ENCODE measurements at regions not wholly inside any gene's neighbourhood (a gene's known extent, or its start where the extent isn't known, plus 50 kb on each side); places are given as distances from the start of the nearest gene placed in this dataset.

- Histone ChIP-seq H2AFZ (ENCODE audit: low read depth, low read length) (no peak overlapping the region), H3K27ac (ENCODE audit: low read length) (no peak overlapping the region), H3K27me3 (ENCODE audit: insufficient read depth, low read depth, low read length) (no peaks in the 10 kb centered on the region), H3K4me3 (ENCODE audit: low read length) (no peak overlapping the region), H3K36me3 (ENCODE audit: insufficient read depth, low read length) (no peaks in the 10 kb centered on the region), H3F3A (ENCODE audit: insufficient read depth, low read length, poor library complexity, severe bottlenecking) (no peaks in the 10 kb centered on the region), H3K9me2 (ENCODE audit: insufficient read depth, low read length) (no peaks in the 10 kb centered on the region), H3K9me3 (ENCODE audit: low read length) (no peaks in the 10 kb centered on the region), H3K4me2 (ENCODE audit: low read length) (no peak overlapping the region), H4K20me1 (ENCODE audit: insufficient read depth) (no peaks in the 10 kb centered on the region), H3K9ac (ENCODE audit: low read length) (no peak overlapping the region), H3K79me2 (replicated peaks; ENCODE audit: insufficient read depth, low read length) (no peaks in the 10 kb centered on the region)
- TF ChIP-seq SMC3 (conservative IDR thresholded peaks at IDR 0.05; ENCODE audit: poor library complexity) (no peak), EZH2 (IDR thresholded peaks at IDR 0.05; ENCODE audit: borderline replicate concordance, insufficient read depth, low read length, poor library complexity, severe bottlenecking) (no peak), POLR2AphosphoS5 (IDR thresholded peaks at IDR 0.05) (no peak), EP300 (conservative IDR thresholded peaks at IDR 0.05; ENCODE audit: poor library complexity, severe bottlenecking) (no peak), MXI1 (conservative IDR thresholded peaks at IDR 0.05; ENCODE audit: poor library complexity, severe bottlenecking) (no peak), TAF1 (IDR thresholded peaks at IDR 0.05; ENCODE audit: low read depth) (no peak), RAD21 (conservative IDR thresholded peaks at IDR 0.05) (no peak)
- TF ChIP-seq, protein P1, sequence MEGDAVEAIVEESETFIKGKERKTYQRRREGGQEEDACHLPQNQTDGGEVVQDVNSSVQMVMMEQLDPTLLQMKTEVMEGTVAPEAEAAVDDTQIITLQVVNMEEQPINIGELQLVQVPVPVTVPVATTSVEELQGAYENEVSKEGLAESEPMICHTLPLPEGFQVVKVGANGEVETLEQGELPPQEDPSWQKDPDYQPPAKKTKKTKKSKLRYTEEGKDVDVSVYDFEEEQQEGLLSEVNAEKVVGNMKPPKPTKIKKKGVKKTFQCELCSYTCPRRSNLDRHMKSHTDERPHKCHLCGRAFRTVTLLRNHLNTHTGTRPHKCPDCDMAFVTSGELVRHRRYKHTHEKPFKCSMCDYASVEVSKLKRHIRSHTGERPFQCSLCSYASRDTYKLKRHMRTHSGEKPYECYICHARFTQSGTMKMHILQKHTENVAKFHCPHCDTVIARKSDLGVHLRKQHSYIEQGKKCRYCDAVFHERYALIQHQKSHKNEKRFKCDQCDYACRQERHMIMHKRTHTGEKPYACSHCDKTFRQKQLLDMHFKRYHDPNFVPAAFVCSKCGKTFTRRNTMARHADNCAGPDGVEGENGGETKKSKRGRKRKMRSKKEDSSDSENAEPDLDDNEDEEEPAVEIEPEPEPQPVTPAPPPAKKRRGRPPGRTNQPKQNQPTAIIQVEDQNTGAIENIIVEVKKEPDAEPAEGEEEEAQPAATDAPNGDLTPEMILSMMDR (IDR thresholded peaks at IDR 0.05; ENCODE audit: poor library complexity, severe bottlenecking): no peak
- TF ChIP-seq, protein P2, sequence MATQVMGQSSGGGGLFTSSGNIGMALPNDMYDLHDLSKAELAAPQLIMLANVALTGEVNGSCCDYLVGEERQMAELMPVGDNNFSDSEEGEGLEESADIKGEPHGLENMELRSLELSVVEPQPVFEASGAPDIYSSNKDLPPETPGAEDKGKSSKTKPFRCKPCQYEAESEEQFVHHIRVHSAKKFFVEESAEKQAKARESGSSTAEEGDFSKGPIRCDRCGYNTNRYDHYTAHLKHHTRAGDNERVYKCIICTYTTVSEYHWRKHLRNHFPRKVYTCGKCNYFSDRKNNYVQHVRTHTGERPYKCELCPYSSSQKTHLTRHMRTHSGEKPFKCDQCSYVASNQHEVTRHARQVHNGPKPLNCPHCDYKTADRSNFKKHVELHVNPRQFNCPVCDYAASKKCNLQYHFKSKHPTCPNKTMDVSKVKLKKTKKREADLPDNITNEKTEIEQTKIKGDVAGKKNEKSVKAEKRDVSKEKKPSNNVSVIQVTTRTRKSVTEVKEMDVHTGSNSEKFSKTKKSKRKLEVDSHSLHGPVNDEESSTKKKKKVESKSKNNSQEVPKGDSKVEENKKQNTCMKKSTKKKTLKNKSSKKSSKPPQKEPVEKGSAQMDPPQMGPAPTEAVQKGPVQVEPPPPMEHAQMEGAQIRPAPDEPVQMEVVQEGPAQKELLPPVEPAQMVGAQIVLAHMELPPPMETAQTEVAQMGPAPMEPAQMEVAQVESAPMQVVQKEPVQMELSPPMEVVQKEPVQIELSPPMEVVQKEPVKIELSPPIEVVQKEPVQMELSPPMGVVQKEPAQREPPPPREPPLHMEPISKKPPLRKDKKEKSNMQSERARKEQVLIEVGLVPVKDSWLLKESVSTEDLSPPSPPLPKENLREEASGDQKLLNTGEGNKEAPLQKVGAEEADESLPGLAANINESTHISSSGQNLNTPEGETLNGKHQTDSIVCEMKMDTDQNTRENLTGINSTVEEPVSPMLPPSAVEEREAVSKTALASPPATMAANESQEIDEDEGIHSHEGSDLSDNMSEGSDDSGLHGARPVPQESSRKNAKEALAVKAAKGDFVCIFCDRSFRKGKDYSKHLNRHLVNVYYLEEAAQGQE (IDR thresholded peaks at IDR 0.05; ENCODE audit: borderline replicate concordance): no peak
These were observed 211.0 kb downstream of the PTPRU start for GRCh38 chr1:29447368-29447767.

DNA sequence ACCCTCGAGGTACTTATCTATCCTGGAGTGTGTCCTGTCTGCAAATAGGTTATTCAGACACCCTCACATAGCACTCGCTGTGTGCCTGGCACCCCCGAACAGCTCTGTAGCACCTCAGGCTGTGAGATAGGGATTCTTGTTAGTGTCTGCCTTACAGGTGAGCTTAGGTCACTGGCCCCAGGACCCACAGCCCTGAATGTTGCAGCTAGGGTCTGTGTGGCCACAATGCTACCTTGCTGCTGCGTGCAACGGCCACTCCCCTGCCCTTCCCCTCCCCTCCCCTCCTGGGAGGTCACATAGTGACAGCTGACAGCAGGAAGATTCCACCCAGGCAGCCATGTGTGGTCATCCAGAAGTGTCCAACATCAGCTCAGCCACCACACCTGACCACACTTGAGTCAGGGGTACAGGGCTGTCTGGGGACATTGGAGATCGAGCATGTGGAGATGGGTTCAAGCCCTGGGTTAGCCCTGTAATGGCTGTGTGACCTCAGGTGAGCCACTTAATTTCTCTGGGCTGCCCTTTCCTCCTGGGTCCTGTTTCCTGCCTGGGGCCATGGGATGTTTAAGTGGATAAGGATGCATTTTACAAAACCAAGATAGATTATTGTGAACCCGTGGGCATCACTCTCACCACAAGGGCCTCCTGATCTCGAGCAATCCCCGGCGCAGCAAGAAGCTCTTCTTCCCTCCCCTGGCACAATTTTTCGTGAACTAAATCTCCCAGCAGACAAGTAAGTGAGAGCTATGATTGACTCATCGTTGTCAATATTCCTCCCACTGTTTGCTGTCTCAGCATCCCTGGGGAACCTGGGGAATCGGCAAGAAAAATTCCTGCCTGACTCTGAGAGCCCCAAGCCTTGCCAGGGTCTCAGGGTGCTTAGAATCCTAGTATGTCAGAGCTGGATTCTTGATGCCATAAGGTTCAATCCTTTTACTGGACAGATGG is 208.7 kb downstream of the PTPRU start:
- Histone ChIP-seq H3K9me3 (ENCODE audit: low read length) (no peaks in the 10 kb centered on the region), H2AFZ (ENCODE audit: low read depth, low read length) (no peak overlapping the region), H3K27ac (ENCODE audit: low read length) (no peak overlapping the region), H3K4me3 (ENCODE audit: low read length) (no peak overlapping the region), H3K36me3 (ENCODE audit: insufficient read depth, low read length) (no peaks in the 10 kb centered on the region), H3K27me3 (ENCODE audit: insufficient read depth, low read depth, low read length) (no peaks in the 10 kb centered on the region), H3K4me2 (ENCODE audit: low read length) (no peak overlapping the region), H3K9me2 (ENCODE audit: insufficient read depth, low read length) (no peaks in the 10 kb centered on the region), H3K79me2 (replicated peaks; ENCODE audit: insufficient read depth, low read length) (no peaks in the 10 kb centered on the region), H3K9ac (ENCODE audit: low read length) (no peak overlapping the region), H3F3A (ENCODE audit: insufficient read depth, low read length, poor library complexity, severe bottlenecking) (no peaks in the 10 kb centered on the region), H4K20me1 (ENCODE audit: insufficient read depth) (no peaks in the 10 kb centered on the region)
- no peak for TF ChIP-seq MXI1 (conservative IDR thresholded peaks at IDR 0.05; ENCODE audit: poor library complexity, severe bottlenecking)
- TF ChIP-seq POLR2AphosphoS5 (IDR thresholded peaks at IDR 0.05): peak; percentile 91

All from neural cell (in vitro differentiated cells).